HG02623 (cell line): ENCODE measurements at regions not wholly inside any gene's neighbourhood (a gene's known extent, or its start where the extent isn't known, plus 50 kb on each side); places are given as distances from the start of the nearest gene placed in this dataset.
A peak's percentile ranks its signal among the peaks of the same experiment; 100 is the strongest.
"Not testable (repeated sequence)": the region's sequence is repeated elsewhere in the genome, so short reads cannot be mapped to it uniquely, and the experiment has no call there.

Experiments used
- ATAC-seq: cut with Tn5 transposase; IDR thresholded peaks from one replicate; pipeline ENCODE4 v1.9.1; 2021; ENCODE audit warnings: moderate library complexity; ENCODE audit not compliant: unreplicated experiment

DNA sequence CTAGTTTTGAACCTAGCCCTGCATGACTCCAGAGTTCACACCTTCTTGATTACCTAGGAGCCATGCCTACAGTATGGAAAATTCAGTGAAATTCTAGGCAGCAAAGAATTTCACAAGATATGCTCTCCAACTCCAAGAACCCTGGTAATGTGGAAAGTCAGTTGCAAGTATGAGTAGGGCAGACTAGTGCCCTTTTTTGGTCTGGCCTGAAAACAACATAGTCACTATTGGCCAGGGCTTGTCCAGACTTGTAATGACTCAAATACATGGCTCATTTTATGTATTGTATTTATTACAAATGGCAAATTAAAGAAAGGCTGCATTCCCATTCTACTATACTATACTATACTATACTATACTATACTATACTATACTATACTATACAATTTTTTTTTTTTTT lies 160.4 kb downstream of the ESM1 start:
- ATAC-seq = no peak

DNA sequence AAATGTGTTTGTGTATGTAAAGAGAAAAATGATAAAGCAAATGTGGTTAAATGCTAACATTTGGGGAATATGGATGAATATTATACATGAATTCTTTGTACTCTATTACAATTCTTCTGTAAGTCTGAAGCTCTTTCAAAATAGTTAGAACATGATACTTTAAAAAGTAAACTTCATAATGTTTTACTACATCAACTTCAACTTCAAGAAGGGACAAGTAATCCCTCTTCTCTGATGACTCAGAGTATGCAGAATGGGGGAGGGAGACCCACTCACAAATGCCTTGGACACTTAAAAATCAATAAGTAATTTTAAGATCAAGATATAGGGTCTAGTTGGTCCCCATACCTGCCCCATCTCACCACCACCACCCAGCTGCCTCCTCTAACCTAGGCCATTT lies 162.4 kb downstream of the ESM1 start:
- ATAC-seq = no peak

DNA sequence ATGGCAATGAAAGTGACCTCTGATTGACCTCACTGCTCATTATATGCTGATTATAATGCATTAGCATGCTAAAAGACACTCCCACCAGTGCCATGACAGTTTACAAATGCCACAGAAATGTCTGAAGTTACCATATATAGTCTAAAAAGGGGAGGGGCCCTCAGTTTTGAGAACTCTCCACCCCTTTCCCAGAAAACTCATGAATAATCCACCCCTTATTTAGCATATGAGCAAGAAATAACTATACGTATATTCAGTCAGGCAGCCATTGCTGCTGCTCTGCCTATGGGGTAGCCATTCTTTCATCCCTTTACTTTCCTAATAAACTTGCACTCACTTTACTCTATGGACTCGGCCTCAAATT lies 163.1 kb downstream of the ESM1 start:
- no peak for ATAC-seq

GRCh38 chr5:54821445-54822323 lies 163.7 kb downstream of the ESM1 start:
- ATAC-seq = no peak

- no peak for ATAC-seq
Measured at GRCh38 chr5:54820346-54821134, 164.9 kb downstream of the ESM1 start.

GRCh38 chr5:54807421-54807820 lies 178.0 kb downstream of the ESM1 start:
- ATAC-seq = no peak

DNA sequence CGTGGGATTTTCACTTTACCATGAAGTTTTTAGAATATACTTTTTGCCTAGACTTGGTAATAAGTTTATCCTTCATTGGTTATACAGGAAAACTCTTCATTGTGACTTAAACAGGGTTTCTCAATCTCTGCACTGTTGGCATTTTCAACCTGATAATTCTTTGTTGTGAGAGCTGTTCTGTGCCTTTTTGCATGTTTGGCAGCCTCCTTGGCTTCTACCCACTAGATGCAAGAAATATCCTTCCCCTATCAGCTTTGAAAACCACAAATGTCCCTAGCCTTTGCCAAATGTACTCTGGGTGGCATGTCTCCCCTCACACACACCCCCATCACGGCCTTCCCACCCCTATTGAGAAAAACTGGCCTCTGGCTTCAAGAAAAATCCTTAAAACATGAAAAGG lies 180.9 kb downstream of the ESM1 start:
- ATAC-seq = no peak

DNA sequence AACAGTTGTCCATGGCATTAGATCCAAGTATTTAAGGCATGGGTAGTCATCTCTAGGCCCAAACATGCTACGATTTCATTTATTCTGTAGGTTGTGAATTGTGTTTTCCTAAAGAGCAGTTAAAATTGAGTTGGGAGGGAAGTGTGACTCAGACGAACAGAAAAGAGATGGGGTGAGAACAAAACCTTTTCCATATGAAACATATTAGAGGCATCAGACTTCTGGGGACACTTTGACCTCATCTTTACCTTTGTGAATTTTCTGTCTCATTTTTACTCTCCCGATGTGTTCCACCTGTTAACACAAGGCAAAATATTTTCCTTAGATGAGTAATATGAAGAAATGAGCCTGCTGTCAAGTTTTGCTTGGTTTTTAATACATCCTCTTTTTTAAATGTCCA lies 181.3 kb downstream of the ESM1 start:
- ATAC-seq = no peak

DNA sequence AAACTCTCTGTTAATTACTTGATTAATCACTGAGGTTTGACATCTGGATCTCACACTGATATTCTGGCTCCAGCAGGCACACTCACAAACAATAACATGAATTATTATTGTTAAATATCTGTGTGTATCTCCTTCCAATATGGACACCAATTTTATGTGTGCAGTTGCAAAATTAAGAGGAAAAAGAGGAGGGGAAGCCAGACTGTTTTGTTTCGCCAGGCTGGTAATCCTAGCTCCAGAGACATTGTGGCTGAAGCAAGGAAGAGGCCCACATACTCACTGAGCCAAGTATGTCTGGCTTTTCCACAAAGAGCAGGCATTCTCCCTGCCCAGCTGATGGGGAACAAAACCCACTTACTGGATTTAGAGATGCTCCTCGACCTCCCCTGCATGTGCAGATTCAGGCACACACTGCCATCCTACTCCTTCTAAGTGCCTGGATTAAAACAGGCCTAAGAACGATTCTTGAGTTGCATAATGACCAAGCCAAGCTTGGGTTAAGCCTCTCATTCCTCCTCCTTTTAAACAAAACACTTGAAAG lies 181.9 kb downstream of the ESM1 start:
- no peak for ATAC-seq

- ATAC-seq = peak; percentile 82
Measured at GRCh38 chr5:54799645-54800044, 185.7 kb downstream of the ESM1 start.

DNA sequence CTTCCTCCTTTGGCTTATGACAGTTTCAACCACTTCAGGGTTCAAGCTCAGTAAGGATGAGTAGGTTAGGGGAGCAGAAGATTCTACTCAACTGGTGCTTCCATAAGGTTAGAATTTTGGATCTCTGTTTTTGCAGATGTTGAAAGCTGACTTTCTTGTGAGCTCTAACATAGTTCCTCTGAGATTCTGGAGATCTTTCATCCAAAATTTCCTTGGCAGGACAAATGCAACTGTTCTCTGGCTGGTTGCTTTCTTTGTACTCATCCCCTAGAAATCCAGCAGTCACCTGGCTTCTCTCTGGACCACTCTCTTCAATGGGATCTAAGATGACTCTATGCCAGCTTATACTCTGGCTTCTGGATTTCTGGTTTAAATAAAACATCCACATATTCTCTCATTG lies 189.6 kb downstream of the ESM1 start:
- no peak for ATAC-seq

- ATAC-seq = no peak
Measured at GRCh38 chr5:54795284-54795683, 190.1 kb downstream of the ESM1 start.

GRCh38 chr5:54794135-54794975 lies 191.0 kb downstream of the ESM1 start:
- ATAC-seq = no peak

- no peak for ATAC-seq
Measured at GRCh38 chr5:54793468-54794134, 191.8 kb downstream of the ESM1 start.

GRCh38 chr5:54792611-54793404 lies 192.6 kb downstream of the ESM1 start:
- ATAC-seq = no peak

DNA sequence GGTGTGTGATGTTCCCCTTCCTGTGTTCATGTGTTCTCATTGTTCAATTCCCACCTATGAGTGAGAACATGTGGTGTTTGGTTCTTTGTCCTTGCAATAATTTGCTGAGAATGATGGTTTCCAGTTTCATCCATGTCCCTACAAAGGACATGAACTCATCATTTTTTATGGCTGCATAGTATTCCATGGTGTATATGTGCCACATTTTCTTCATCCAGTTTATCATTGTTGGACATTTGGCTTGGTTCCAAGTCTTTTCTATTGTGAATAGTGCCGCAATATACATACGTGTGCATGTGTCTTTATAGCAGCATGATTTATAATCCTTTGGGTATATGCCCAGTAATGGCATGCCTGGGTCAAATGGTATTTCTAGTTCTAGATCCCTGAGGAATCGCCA lies 197.5 kb downstream of the ESM1 start:
- not testable (repeated sequence) for ATAC-seq

- ATAC-seq = peak; percentile 92
Measured at GRCh38 chr5:54785729-54786591, 199.4 kb downstream of the ESM1 start.

- ATAC-seq = no peak
Measured at GRCh38 chr5:54778783-54779182, 206.6 kb downstream of the ESM1 start.

DNA sequence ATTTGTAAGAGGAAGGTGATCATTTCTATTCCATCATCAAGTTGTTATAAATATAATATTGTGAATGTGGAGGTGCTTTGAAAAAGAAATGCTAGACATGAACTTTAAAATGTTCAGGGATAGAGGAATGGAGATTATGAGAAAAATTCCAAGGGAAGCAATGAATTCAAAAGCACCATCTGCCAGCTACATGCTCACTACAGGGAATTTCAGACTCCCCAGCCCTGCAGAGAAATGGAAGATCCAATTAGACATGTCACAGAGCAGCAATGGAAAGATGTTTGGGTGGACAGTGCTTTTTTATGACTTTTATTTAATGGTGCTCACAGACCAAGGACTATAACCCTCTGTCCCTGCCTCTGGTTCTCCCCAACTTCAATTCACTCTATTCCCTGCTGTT lies 209.7 kb downstream of the ESM1 start:
- no peak for ATAC-seq
